ENCODE measurements at regions not wholly inside any gene's neighbourhood (a gene's known extent, or its start where the extent isn't known, plus 50 kb on each side); places are given as distances from the start of the nearest gene placed in this dataset.

DNA sequence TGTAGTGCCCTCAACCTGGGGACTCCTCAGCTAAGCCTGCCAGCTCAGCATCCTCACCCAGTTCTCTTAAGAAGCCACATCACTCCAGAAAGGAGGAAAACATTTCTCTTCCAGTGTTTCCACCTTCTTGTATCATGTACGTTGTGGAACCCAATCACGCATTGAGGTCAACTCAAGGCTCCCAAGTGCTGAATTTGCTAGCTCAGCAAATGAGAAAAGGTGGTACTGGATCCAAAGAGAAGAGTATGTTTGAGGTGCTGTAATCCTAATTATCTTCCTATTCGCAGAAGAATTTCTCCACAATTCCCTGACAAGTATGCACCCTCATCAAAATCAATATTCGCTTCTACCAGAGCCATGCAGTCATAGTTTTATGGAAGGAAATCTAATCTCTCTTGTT lies 335.0 kb upstream of the C16orf82 start:
- no peaks in the 10 kb centered on the region for H3K36me3 ChIP-seq (ENCODE audit: insufficient read depth)
- 92% methylated on average over 4 of the region's 4 CpGs for WGBS
- no peak overlapping the region for H3K4me3 ChIP-seq (ENCODE audit: low read depth, low read length)
- DNase-seq (ENCODE audit: extremely low spot score) = no peak
- no peaks in the 10 kb centered on the region for H3K4me1 ChIP-seq (ENCODE audit: insufficient read depth)
- H3K27ac ChIP-seq (ENCODE audit: low read depth) = no peak overlapping the region

DNA sequence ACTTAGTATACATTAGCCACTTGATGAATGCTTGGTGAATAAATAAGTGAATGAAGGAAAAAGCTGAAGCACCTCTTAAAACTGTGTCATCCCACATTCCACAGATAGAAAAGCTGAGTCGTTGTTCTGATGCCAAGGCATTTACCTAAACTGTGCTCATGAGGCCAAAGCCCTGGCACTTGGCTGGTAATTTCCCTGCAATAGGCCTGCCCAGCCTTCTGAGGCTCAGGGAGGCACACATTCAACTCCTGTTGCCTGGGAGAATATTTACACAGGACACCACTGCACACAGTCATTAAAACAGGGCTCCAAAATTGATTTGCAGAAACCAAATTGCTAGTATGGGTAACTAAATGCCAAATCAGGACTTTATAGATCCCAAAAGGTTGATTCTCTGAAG lies 333.0 kb upstream of the C16orf82 start:
- Histone ChIP-seq H3K4me3 (ENCODE audit: low read depth, low read length) (no peak overlapping the region), H3K27ac (ENCODE audit: low read depth) (no peak overlapping the region), H3K36me3 (ENCODE audit: insufficient read depth) (no peaks in the 10 kb centered on the region), H3K4me1 (ENCODE audit: insufficient read depth) (no peaks in the 10 kb centered on the region)
- no peak for DNase-seq (ENCODE audit: extremely low spot score)
- 40% methylated on average over 1 of the region's 1 CpG for WGBS

DNA sequence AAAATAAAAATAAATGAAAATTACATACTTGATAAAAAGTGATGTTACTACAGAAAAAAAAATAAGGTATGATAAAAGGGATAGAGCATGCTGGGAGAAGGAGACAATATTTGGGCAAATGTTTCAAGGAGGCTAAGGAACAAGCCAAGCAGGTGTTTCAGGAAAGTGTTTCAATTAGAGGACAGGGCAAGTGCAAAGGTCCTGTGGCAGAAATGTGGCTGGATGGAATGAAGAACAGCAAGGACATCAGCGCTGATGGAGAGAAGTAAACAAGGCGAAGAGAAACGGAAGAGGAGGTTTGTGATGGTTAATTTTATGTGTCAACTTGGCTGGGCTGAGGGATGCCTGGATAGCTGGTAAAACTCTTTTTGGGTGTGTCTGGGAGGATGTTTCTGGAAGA lies 331.2 kb upstream of the C16orf82 start:
- Histone ChIP-seq H3K27ac (ENCODE audit: low read depth) (no peak overlapping the region), H3K4me1 (ENCODE audit: insufficient read depth) (no peaks in the 10 kb centered on the region), H3K36me3 (ENCODE audit: insufficient read depth) (no peaks in the 10 kb centered on the region), H3K4me3 (ENCODE audit: low read depth, low read length) (no peak overlapping the region)
- DNase-seq (ENCODE audit: extremely low spot score) = no peak
- 79% methylated on average over 3 of the region's 3 CpGs for WGBS

DNA sequence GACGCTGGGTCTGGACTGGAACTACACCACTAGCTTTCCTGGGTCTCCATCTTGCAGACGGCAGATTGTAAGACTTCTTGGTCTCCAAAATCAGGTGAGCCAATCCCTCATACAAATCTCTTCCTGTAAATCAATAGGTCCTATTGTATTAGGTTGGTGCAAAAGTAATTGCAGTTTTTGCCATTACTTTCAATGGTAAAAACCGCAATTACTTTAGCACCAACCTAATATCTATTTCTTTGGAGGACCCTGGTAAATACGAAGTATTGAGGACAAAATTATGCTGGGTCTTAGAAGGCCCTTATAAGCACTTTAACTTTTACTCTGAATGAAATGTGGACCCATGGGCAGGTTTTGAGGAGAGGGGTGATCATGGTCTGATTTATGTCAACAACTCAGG lies 330.6 kb upstream of the C16orf82 start:
- H3K36me3 ChIP-seq (ENCODE audit: insufficient read depth) = no peaks in the 10 kb centered on the region
- no peak overlapping the region for H3K4me3 ChIP-seq (ENCODE audit: low read depth, low read length)
- H3K4me1 ChIP-seq (ENCODE audit: insufficient read depth) = no peaks in the 10 kb centered on the region
- no peak overlapping the region for H3K27ac ChIP-seq (ENCODE audit: low read depth)
- 90% methylated on average over 4 of the region's 4 CpGs for WGBS
- no peak for DNase-seq (ENCODE audit: extremely low spot score)

DNA sequence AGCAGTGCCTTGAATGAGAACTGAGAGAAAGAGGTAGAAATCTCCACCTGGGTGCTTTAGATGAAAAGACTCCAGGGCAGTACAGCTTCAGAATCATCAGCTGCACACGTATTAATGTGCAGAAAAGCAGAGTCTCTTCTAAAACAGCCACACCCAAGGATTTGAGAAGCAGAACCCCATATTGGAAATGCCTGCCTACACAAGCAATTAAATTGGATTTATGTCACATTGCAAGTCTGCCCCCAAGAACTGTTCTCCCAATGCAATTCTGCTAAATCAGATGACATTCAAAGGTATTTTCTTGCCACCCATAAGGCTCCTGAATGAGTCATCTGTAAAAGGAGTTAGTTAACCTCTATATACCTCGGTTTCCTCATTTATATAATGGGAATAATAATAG lies 326.0 kb upstream of the C16orf82 start:
- DNase-seq (ENCODE audit: extremely low spot score) = no peak
- Histone ChIP-seq H3K4me3 (ENCODE audit: low read depth, low read length) (no peak overlapping the region), H3K4me1 (ENCODE audit: insufficient read depth) (no peaks in the 10 kb centered on the region), H3K27ac (ENCODE audit: low read depth) (no peak overlapping the region), H3K36me3 (ENCODE audit: insufficient read depth) (no peaks in the 10 kb centered on the region)
- 64% methylated on average over 2 of the region's 2 CpGs for WGBS

DNA sequence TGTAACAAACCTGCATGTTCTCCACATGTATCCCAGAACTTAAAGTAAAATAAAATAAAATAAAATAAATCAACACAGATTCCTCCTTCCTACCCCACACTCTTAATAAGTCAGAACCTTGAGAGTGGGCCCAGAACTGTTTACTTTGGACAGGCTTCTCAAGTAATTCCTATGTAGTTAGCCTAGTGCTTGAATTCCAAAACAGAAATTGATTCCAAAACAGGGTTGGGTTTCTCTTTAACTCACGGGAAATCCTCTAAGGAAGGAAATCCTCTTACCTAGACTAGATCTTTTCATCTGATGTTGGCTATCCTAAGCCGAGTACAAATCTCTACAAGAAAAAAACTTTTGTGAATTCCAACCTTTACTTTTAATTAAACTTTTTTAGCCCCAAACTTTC lies 324.7 kb upstream of the C16orf82 start:
- DNase-seq (ENCODE audit: extremely low spot score) = no peak
- Histone ChIP-seq H3K36me3 (ENCODE audit: insufficient read depth) (no peaks in the 10 kb centered on the region), H3K4me3 (ENCODE audit: low read depth, low read length) (no peak overlapping the region), H3K27ac (ENCODE audit: low read depth) (no peak overlapping the region), H3K4me1 (ENCODE audit: insufficient read depth) (no peaks in the 10 kb centered on the region)
- 15% methylated on average over 2 of the region's 2 CpGs for WGBS

DNA sequence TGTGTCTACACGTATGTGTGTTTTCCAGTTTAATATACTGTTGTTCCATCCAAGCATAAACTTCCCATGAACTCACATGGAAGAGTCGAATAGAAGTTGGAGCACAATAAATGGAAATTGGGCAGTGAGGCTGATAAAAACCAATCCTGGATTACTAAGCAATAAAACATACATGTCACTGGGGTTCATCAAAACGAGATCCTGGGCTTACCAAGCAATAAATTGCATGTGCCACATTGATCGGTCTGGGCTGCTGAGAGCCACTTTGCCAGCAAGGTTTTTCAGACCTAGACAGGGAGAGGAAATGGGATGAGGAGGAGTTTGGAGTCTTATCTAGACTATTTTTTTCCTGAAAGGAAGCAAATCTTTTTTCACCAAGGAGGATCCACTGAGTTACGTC lies 322.3 kb upstream of the C16orf82 start:
- 17% methylated on average over 5 of the region's 5 CpGs for WGBS
- Histone ChIP-seq H3K4me3 (ENCODE audit: low read depth, low read length) (no peak overlapping the region), H3K27ac (ENCODE audit: low read depth) (no peak overlapping the region), H3K36me3 (ENCODE audit: insufficient read depth) (no peaks in the 10 kb centered on the region), H3K4me1 (ENCODE audit: insufficient read depth) (no peaks in the 10 kb centered on the region)
- no peak for DNase-seq (ENCODE audit: extremely low spot score)

DNA sequence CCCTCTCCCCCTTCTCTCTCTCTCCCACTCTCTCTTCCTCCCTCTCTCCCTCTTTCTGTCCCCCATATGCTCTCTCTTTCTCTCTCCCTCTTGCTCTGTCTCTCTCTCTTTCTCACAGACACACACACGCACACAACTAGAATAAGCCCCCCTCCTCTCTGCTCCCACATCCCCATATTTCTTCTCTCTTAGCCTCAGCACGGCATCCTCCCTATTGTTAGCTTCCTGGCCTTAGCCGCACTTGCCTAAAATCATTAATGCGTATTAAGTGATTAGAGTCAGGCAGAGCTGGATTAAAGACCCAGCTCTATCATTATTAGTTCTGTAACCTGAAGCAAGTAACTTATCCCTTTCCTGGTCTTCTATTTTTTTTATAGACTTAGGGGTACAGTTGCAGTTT lies 319.0 kb upstream of the C16orf82 start:
- whole genome bisulfite sequencing = 31% methylated on average over 4 of the region's 4 CpGs
- Histone ChIP-seq H3K4me3 (ENCODE audit: low read depth, low read length) (no peak overlapping the region), H3K36me3 (ENCODE audit: insufficient read depth) (no peaks in the 10 kb centered on the region), H3K27ac (ENCODE audit: low read depth) (no peak overlapping the region), H3K4me1 (ENCODE audit: insufficient read depth) (no peaks in the 10 kb centered on the region)
- DNase-seq (ENCODE audit: extremely low spot score) = no peak

DNA sequence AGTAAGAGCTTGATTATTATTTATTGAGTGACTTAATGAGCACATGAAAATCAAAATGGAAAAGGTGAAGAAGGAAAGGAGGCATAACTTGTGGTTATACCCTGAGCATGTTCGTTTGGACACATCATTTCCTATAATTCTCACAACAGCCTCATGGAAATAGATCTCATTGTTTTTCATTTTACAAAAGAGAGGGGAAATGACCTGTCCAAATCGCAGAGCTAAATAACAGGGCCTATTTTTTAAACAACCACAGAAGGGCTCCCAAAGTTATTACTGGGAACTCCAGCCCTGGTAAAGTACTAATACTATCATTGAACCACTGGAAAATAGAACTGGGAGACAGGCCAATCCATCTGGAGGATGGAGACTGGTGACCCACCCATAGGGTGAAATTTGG lies 317.7 kb upstream of the C16orf82 start:
- Histone ChIP-seq H3K4me3 (ENCODE audit: low read depth, low read length) (no peak overlapping the region), H3K4me1 (ENCODE audit: insufficient read depth) (no peaks in the 10 kb centered on the region), H3K27ac (ENCODE audit: low read depth) (no peak overlapping the region), H3K36me3 (ENCODE audit: insufficient read depth) (no peaks in the 10 kb centered on the region)
- WGBS = 47% methylated on average over 2 of the region's 2 CpGs
- no peak for DNase-seq (ENCODE audit: extremely low spot score)

DNA sequence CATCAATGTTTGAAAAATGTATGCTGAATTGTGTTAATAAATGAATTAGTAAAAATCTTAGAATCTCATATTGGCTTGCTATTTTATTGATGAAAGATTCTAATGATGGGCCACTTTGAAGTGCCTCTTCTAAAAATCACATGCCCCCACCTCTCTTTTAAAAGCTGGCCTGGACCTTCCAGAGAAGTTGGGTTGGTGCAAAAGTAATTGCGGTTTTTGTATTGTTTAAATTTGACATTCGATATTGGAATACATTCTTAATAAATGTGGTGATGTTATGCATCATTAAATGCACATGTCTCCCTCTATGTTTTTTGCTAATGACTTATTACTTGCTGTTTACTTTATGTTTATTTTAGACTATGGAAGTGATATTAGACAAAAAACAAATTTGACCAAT lies 314.6 kb upstream of the C16orf82 start:
- H3K4me1 ChIP-seq (ENCODE audit: insufficient read depth) = no peaks in the 10 kb centered on the region
- no peak overlapping the region for H3K4me3 ChIP-seq (ENCODE audit: low read depth, low read length)
- DNase-seq (ENCODE audit: extremely low spot score) = no peak
- H3K27ac ChIP-seq (ENCODE audit: low read depth) = no peak overlapping the region
- WGBS = 94% methylated on average over 2 of the region's 2 CpGs
- no peaks in the 10 kb centered on the region for H3K36me3 ChIP-seq (ENCODE audit: insufficient read depth)

DNA sequence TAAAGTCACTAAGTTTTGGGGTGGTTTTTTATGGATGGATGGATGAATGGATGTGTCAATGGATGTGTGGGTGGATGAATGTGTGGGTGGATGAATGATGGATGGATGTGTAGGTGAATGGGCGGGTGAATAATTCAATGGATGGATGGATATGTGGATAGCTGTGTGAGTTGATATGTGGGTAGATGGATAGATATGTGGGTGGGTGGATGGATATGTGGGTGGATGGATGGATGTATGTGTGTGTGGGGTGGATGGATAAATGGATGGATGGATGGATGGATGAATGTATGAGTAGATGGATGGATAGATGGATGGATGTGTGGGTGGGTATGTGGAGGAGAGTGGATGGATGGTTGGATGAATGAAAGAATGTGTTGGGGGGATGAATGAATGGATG lies 310.1 kb upstream of the C16orf82 start:
- no peak for DNase-seq (ENCODE audit: extremely low spot score)
- Histone ChIP-seq H3K27ac (ENCODE audit: low read depth) (no peak overlapping the region), H3K4me3 (ENCODE audit: low read depth, low read length) (no peak overlapping the region), H3K4me1 (ENCODE audit: insufficient read depth) (no peaks in the 10 kb centered on the region), H3K36me3 (ENCODE audit: insufficient read depth) (no peaks in the 10 kb centered on the region)
- WGBS = 0% methylated on average over 1 of the region's 1 CpG

DNA sequence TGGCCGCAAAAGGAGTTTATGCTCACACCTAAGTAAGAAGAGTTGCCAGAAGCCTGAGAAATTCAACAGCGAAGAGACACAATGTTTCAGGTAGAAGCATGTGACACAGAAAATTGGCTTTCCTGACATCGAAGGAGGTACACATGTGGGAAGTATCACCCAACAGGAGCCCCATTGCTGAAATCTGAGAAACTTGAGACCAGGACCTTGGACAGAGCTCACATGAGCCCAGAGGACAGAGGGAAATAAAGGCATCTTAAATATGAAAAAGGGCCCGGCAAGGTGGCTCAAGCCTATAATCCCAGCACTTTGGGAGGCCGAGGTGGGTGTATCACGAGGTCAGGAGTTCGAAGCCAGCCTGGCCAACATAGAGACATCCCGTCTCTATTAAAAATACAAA lies 304.1 kb upstream of the C16orf82 start:
- Histone ChIP-seq H3K4me3 (ENCODE audit: low read depth, low read length) (no peak overlapping the region), H3K36me3 (ENCODE audit: insufficient read depth) (no peaks in the 10 kb centered on the region), H3K4me1 (ENCODE audit: insufficient read depth) (no peaks in the 10 kb centered on the region), H3K27ac (ENCODE audit: low read depth) (no peak overlapping the region)
- WGBS = 66% methylated on average over 8 of the region's 8 CpGs
- no peak for DNase-seq (ENCODE audit: extremely low spot score)

DNA sequence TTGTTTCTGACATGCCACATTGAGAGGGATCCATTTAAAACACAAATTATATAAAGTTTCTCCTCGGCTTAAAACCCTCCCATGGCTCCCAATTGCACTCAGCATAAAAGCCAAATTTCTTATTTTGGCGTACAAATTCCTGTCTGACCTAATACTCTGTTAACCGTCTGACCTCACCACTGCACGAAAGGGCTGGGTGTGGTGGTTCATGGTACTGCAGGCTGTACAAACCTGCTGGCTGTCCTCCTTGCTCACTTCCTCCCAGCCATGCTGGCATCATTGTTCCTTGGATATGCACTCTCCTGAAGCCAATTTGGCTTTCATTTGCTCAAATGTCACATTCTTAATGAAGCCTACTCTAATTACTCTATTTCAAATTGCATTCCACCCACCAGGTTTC lies 301.6 kb upstream of the C16orf82 start:
- no peak overlapping the region for H3K4me3 ChIP-seq (ENCODE audit: low read depth, low read length)
- WGBS = 24% methylated on average over 4 of the region's 4 CpGs
- no peak overlapping the region for H3K27ac ChIP-seq (ENCODE audit: low read depth)
- H3K4me1 ChIP-seq (ENCODE audit: insufficient read depth) = no peaks in the 10 kb centered on the region
- no peaks in the 10 kb centered on the region for H3K36me3 ChIP-seq (ENCODE audit: insufficient read depth)
- no peak for DNase-seq (ENCODE audit: extremely low spot score)

DNA sequence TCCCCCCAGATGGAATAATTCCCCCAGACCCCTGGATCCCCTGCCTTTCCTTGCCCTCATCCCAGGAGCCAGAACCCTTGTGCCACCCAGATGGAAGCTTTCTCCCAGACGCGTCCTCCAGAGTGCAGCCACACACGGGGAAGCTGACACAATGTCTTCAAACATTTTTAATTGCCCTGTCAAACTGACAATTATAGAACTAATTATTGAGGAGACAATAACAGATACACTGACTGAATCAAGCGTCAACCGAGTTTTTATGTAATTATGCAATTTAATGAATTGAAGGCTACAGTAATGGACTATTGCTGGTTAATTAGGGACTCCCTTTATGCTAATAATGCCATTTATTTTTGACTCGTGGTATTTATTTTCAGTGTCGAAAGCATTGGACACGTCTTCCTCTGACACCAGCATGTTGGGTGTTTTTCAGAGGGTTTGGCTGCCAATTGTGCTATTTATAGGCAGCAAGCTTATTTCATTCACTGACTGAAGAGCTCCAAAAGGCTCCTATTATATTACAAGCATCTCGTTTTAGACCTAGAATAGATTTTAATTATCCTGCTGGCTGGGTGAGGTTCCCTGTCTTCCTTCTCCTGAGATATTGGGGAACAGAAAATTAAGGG lies 298.2 kb upstream of the C16orf82 start:
- Histone ChIP-seq H3K36me3 (ENCODE audit: insufficient read depth) (no peaks in the 10 kb centered on the region), H3K4me3 (ENCODE audit: low read depth, low read length) (no peak overlapping the region), H3K27ac (ENCODE audit: low read depth) (no peak overlapping the region), H3K4me1 (ENCODE audit: insufficient read depth) (no peaks in the 10 kb centered on the region)
- 58% methylated on average over 9 of the region's 9 CpGs for WGBS
- DNase-seq (ENCODE audit: extremely low spot score) = no peak

DNA sequence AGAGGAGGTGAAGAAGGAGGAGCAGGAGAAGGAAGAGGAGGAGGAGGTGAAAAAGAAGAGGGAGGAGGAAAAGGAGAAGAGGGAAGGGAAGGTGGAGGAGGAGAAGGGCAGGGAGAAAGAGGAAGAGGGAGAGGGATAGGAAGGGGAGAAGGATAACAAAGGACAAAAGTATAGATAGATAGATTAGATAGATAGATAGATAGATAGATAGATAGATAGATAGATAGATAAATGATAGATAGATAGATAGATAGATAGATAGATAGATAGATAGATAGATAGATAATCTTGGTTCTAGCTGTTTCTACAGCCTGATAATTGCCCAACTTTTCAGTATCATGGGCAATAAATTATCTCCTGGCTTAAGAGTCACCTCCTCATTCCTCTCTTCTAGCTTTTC lies 296.2 kb upstream of the C16orf82 start:
- no peaks in the 10 kb centered on the region for H3K4me1 ChIP-seq (ENCODE audit: insufficient read depth)
- H3K36me3 ChIP-seq (ENCODE audit: insufficient read depth) = no peaks in the 10 kb centered on the region

More for the DNA sequence above, 296.2 kb upstream of the C16orf82 start:
- no peak overlapping the region for H3K4me3 ChIP-seq (ENCODE audit: low read depth, low read length)
- H3K27ac ChIP-seq (ENCODE audit: low read depth) = no peak overlapping the region
- DNase-seq (ENCODE audit: extremely low spot score) = no peak
